ENCODE measurements at regions not wholly inside any gene's neighbourhood (a gene's known extent, or its start where the extent isn't known, plus 50 kb on each side); places are given as distances from the start of the nearest gene placed in this dataset.

DNA sequence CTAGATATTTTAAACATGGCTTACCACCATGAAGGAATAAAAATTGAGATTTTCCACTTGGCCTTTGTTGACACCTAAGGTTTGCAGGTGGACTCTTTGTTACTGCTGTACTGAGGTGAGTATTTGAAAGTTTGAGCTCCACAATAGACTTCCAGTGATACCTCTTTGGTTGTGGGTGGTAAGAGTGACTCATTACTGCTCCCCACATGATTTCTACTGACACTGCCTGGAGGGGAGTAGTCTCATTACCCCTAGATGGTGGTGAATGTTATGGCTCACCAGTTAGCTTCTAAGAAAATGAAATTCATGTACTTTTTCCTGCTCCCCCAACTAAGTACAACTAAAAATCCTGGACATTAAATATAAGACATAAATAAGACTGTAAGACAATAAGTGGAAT is 1183.1 kb upstream of the TMEFF2 start:
- H3K4me1 ChIP-seq (ENCODE audit: control insufficient read depth in 2 of 2, insufficient read depth in 2 of 2, low read length in 2 of 2), result no peaks in the 10 kb centered on the region
- no peak overlapping the region for H3K4me3 ChIP-seq (ENCODE audit: control extremely low read depth in 1 of 5, extremely low read depth in 1 of 5, insufficient read depth in 1 of 5, low read depth in 2 of 5, low read length in 4 of 5)
- H3K79me2 ChIP-seq (ENCODE audit: control insufficient read depth, insufficient read depth, low read length), result no peaks in the 10 kb centered on the region
- Mint-ChIP-seq H3K4me3 (no peak overlapping the region), H3K27ac (no peak overlapping the region), H3K27me3 (no peaks in the 10 kb centered on the region), H3K4me1 (no peaks in the 10 kb centered on the region), H3K9me3 (ENCODE audit: insufficient read depth) (no peaks in the 10 kb centered on the region)
- no peak overlapping the region for H2AFZ ChIP-seq (ENCODE audit: insufficient read depth, low read depth, low read length, poor library complexity, severe bottlenecking)
- H4K20me1 ChIP-seq (ENCODE audit: control insufficient read depth, insufficient read depth, low read length, poor library complexity, severe bottlenecking), result no peaks in the 10 kb centered on the region
- POLR2A ChIA-PET, result no interaction called here
- H3K36me3 ChIP-seq (replicated peaks in 1 of 2; ENCODE audit: control extremely low read depth in 1 of 2, control insufficient read depth in 1 of 2, extremely low read depth in 1 of 2, insufficient read depth in 2 of 2, low read length in 1 of 2), result no peaks in the 10 kb centered on the region
- no peak overlapping the region for H3K9ac ChIP-seq (ENCODE audit: low read length)
- no peak overlapping the region for H3K27ac ChIP-seq (ENCODE audit: low read length in 2 of 2)
- ATAC-seq (ENCODE audit: low read depth), result no peak
- TF ChIP-seq EZH2 (IDR thresholded peaks at IDR 0.05; ENCODE audit: borderline replicate concordance, insufficient read depth, low read depth, low read length, poor library complexity, severe bottlenecking), result no peak
- TF ChIP-seq, protein P1, sequence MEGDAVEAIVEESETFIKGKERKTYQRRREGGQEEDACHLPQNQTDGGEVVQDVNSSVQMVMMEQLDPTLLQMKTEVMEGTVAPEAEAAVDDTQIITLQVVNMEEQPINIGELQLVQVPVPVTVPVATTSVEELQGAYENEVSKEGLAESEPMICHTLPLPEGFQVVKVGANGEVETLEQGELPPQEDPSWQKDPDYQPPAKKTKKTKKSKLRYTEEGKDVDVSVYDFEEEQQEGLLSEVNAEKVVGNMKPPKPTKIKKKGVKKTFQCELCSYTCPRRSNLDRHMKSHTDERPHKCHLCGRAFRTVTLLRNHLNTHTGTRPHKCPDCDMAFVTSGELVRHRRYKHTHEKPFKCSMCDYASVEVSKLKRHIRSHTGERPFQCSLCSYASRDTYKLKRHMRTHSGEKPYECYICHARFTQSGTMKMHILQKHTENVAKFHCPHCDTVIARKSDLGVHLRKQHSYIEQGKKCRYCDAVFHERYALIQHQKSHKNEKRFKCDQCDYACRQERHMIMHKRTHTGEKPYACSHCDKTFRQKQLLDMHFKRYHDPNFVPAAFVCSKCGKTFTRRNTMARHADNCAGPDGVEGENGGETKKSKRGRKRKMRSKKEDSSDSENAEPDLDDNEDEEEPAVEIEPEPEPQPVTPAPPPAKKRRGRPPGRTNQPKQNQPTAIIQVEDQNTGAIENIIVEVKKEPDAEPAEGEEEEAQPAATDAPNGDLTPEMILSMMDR (IDR thresholded peaks at IDR 0.05), result no peak
- H3K4me2 ChIP-seq (replicated peaks; ENCODE audit: low read depth, low read length, poor library complexity, severe bottlenecking), result no peak overlapping the region
- intact Hi-C loops (cut with micrococcal nuclease), result no loop called here
- DNase-seq, result no peak
- no peaks in the 10 kb centered on the region for H3K9me3 ChIP-seq (ENCODE audit: control extremely low read depth in 1 of 3, control insufficient read depth in 2 of 3, insufficient read depth in 1 of 3, low read length in 2 of 3)
- no peaks in the 10 kb centered on the region for H3K27me3 ChIP-seq (replicated peaks in 1 of 4; ENCODE audit: control extremely low read depth in 1 of 4, control insufficient read depth in 3 of 4, insufficient read depth in 4 of 4, low read length in 3 of 4)
- CTCF ChIA-PET, result no interaction called here

DNA sequence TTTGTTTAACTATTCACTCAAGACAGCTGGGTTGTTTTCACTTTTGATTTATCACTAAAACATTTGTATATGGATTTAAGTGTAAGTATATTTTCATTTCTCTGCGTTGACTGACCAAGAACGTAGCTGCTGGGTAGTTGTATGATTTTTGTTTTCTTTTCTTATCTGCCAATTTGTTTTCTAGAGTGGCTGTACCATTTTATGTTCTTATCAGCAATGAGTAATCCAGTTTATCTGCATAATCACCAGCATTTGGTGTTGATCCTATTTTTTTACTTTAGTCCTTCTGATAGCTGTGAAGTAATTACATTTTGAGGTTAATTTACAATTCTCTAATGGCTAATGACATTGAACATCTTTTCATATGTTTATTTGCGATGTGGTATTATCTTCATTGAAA is 1178.4 kb upstream of the TMEFF2 start:
- Mint-ChIP-seq H3K4me1 (no peaks in the 10 kb centered on the region), H3K4me3 (no peak overlapping the region), H3K9me3 (ENCODE audit: insufficient read depth) (no peaks in the 10 kb centered on the region), H3K27me3 (no peaks in the 10 kb centered on the region), H3K27ac (no peak overlapping the region)
- Histone ChIP-seq H3K4me2 (replicated peaks; ENCODE audit: low read depth, low read length, poor library complexity, severe bottlenecking) (no peak overlapping the region), H3K9ac (ENCODE audit: low read length) (no peak overlapping the region), H3K36me3 (replicated peaks in 1 of 2; ENCODE audit: control extremely low read depth in 1 of 2, control insufficient read depth in 1 of 2, extremely low read depth in 1 of 2, insufficient read depth in 2 of 2, low read length in 1 of 2) (no peaks in the 10 kb centered on the region), H2AFZ (ENCODE audit: insufficient read depth, low read depth, low read length, poor library complexity, severe bottlenecking) (no peak overlapping the region), H3K4me3 (ENCODE audit: control extremely low read depth in 1 of 5, extremely low read depth in 1 of 5, insufficient read depth in 1 of 5, low read depth in 2 of 5, low read length in 4 of 5) (no peak overlapping the region), H3K9me3 (ENCODE audit: control extremely low read depth in 1 of 3, control insufficient read depth in 2 of 3, insufficient read depth in 1 of 3, low read length in 2 of 3) (no peaks in the 10 kb centered on the region), H3K27me3 (replicated peaks in 1 of 4; ENCODE audit: control extremely low read depth in 1 of 4, control insufficient read depth in 3 of 4, insufficient read depth in 4 of 4, low read length in 3 of 4) (no peaks in the 10 kb centered on the region), H3K27ac (ENCODE audit: low read length in 2 of 2) (no peak overlapping the region), H4K20me1 (ENCODE audit: control insufficient read depth, insufficient read depth, low read length, poor library complexity, severe bottlenecking) (no peaks in the 10 kb centered on the region), H3K4me1 (ENCODE audit: control insufficient read depth in 2 of 2, insufficient read depth in 2 of 2, low read length in 2 of 2) (no peaks in the 10 kb centered on the region), H3K79me2 (ENCODE audit: control insufficient read depth, insufficient read depth, low read length) (no peaks in the 10 kb centered on the region)
- TF ChIP-seq, protein P1 (IDR thresholded peaks at IDR 0.05), result no peak
- TF ChIP-seq EZH2 (IDR thresholded peaks at IDR 0.05; ENCODE audit: borderline replicate concordance, insufficient read depth, low read depth, low read length, poor library complexity, severe bottlenecking), result no peak
- WGBS (ENCODE audit: insufficient coverage), result no CpG with 5 or more reads among the region's 3 CpGs
- ChIA-PET CTCF (no interaction called here), POLR2A (no interaction called here)
- intact Hi-C loops (cut with micrococcal nuclease), result no loop called here
- DNase-seq, result no peak
- no peak for ATAC-seq (ENCODE audit: low read depth)

Data from B cell (primary cell).